Loucy (cell line): ENCODE measurements at regions not wholly inside any gene's neighbourhood (a gene's known extent, or its start where the extent isn't known, plus 50 kb on each side); places are given as distances from the start of the nearest gene placed in this dataset.

Source experiments
- H2AFZ ChIP-seq: fragments of 200-600 bp; sonication (generic); 2 replicates; pipeline ENCODE4 v1.6.0; 2016; ENCODE audit warnings: antibody characterized with exemption, mild to moderate bottlenecking, low read length, moderate library complexity
- H3F3A ChIP-seq: fragments of 200-600 bp; 2 replicates; pipeline ENCODE4 v1.6.0; 2016; ENCODE audit warnings: antibody characterized with exemption, low read depth, mild to moderate bottlenecking
- H3K27me3 ChIP-seq: fragments of 200-600 bp; sonication (generic); 2 replicates; pipeline ENCODE4 v1.6.1; 2014; ENCODE audit warnings: low read length, mild to moderate bottlenecking; ENCODE audit not compliant: insufficient read depth, poor library complexity, severe bottlenecking
- H3K36me3 ChIP-seq: fragments of 200-600 bp; sonication (generic); 2 replicates; pipeline ENCODE4 v1.6.1; 2016; ENCODE audit warnings: low read length; ENCODE audit not compliant: insufficient read depth
- H3K4me1 ChIP-seq: fragments of 200-600 bp; sonication (generic); 2 replicates; pipeline ENCODE4 v1.5.1; 2014; ENCODE audit warnings: low read length, mild to moderate bottlenecking; ENCODE audit not compliant: insufficient read depth, poor library complexity, severe bottlenecking
- H3K4me2 ChIP-seq: fragments of 200-600 bp; sonication (generic); 2 replicates; pipeline ENCODE4 v1.6.0; 2014; ENCODE audit warnings: antibody characterized with exemption, low read length, low read depth, mild to moderate bottlenecking; ENCODE audit not compliant: poor library complexity, severe bottlenecking
- H3K4me3 ChIP-seq: fragments of 200-600 bp; sonication (generic); 2 replicates; pipeline ENCODE4 v1.5.1; 2014; ENCODE audit warnings: low read length, mild to moderate bottlenecking, mixed read lengths; ENCODE audit not compliant: poor library complexity, severe bottlenecking
- H3K79me2 ChIP-seq: fragments of 200-600 bp; sonication (generic); 2 replicates; pipeline ENCODE4 v1.6.1; 2014; ENCODE audit warnings: low read length; ENCODE audit not compliant: insufficient read depth
- H3K9ac ChIP-seq: fragments of 200-600 bp; sonication (generic); 2 replicates; pipeline ENCODE4 v1.6.0; 2014; ENCODE audit warnings: mild to moderate bottlenecking, low read depth, low read length, moderate library complexity; ENCODE audit not compliant: poor library complexity, severe bottlenecking
- H3K9me2 ChIP-seq: fragments of 200-600 bp; sonication (generic); replicated peaks from 2 replicates; pipeline ENCODE4 v1.6.1; 2016; ENCODE audit warnings: low read depth, low read length, mixed read lengths
- H3K9me3 ChIP-seq: fragments of 200-600 bp; sonication (generic); 2 replicates; pipeline ENCODE4 v1.6.1; 2014; ENCODE audit warnings: mild to moderate bottlenecking, antibody characterized with exemption, low read length, low read depth; ENCODE audit not compliant: insufficient read depth
- H4K20me1 ChIP-seq: fragments of 200-600 bp; sonication (generic); 2 replicates; pipeline ENCODE4 v1.6.0; 2014; ENCODE audit warnings: antibody characterized with exemption, low read length, mild to moderate bottlenecking; ENCODE audit not compliant: insufficient read depth, poor library complexity, severe bottlenecking
- EZH2phosphoT487 ChIP-seq: fragments of 200-600 bp; IDR thresholded peaks from 2 replicates; pipeline ENCODE4 v1.6.1; 2018; ENCODE audit warnings: antibody characterized with exemption, mild to moderate bottlenecking, moderate library complexity, borderline replicate concordance
- TF ChIP-seq, protein P1 (sequence below): fragments of 200-600 bp; sonication (generic); conservative IDR thresholded peaks from 2 replicates; pipeline ENCODE4 v1.5.1; 2014; ENCODE audit warnings: mild to moderate bottlenecking, antibody characterized with exemption, low read length

DNA sequence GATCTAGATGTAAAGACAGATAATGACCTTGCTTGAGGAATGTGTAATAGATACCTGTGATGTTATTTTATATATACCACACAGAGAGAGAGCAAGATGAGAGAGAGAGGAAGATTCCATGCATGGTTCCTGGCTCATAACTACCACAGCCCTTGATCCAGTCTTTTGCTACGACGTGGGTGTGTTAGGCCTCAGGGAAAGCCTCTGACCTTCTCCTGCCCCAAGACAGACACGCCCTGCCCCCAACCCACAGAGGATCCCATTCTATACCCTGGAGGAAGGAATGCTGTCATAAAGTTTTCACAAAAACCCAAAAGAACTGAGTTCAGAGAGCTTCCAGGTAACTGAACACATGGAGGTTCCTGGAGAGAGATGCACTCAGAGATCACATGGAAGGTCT is 193.1 kb downstream of the ZEB2 start:
- no peaks in the 10 kb centered on the region for H3K27me3 ChIP-seq
- no peak overlapping the region for H2AFZ ChIP-seq
- no peak overlapping the region for H3K4me3 ChIP-seq
- H3K9me2 ChIP-seq, result no peaks in the 10 kb centered on the region
- H3K9me3 ChIP-seq, result no peaks in the 10 kb centered on the region
- no peaks in the 10 kb centered on the region for H3F3A ChIP-seq
- no peak for TF ChIP-seq EZH2phosphoT487
- TF ChIP-seq, protein P1, sequence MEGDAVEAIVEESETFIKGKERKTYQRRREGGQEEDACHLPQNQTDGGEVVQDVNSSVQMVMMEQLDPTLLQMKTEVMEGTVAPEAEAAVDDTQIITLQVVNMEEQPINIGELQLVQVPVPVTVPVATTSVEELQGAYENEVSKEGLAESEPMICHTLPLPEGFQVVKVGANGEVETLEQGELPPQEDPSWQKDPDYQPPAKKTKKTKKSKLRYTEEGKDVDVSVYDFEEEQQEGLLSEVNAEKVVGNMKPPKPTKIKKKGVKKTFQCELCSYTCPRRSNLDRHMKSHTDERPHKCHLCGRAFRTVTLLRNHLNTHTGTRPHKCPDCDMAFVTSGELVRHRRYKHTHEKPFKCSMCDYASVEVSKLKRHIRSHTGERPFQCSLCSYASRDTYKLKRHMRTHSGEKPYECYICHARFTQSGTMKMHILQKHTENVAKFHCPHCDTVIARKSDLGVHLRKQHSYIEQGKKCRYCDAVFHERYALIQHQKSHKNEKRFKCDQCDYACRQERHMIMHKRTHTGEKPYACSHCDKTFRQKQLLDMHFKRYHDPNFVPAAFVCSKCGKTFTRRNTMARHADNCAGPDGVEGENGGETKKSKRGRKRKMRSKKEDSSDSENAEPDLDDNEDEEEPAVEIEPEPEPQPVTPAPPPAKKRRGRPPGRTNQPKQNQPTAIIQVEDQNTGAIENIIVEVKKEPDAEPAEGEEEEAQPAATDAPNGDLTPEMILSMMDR, result no peak
- H3K4me1 ChIP-seq, result peaks cover 72% of the 10 kb centered on the region
- no peaks in the 10 kb centered on the region for H3K36me3 ChIP-seq
- peaks cover 82% of the 10 kb centered on the region for H3K79me2 ChIP-seq
- no peaks in the 10 kb centered on the region for H4K20me1 ChIP-seq
- peak overlapping the region; percentile 84 for H3K4me2 ChIP-seq
- H3K9ac ChIP-seq, result no peak overlapping the region

DNA sequence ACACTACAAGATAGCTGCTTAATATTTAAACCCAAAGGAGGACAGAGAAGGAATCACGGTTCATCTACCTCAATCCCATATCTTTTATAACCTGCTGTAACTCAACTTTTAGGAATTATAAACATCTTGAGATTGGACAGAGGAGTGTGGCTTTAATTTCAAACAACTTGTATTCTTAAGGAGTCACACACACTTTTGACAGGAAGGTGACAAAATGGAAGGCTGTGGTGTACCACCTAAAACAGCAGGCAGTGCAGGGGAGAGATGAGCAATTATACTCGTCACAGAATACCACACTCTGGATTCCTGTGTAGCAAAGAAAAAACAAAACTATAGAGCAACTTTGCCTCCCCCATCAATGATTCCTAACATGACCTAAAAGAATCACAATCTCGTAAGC is 194.8 kb downstream of the ZEB2 start:
- no peaks in the 10 kb centered on the region for H4K20me1 ChIP-seq
- no peaks in the 10 kb centered on the region for H3K9me3 ChIP-seq
- H3K27me3 ChIP-seq, result no peaks in the 10 kb centered on the region
- peak overlapping the region; percentile 21 for H3K4me3 ChIP-seq
- H3K4me1 ChIP-seq, result peaks cover 77% of the 10 kb centered on the region
- peaks cover 79% of the 10 kb centered on the region for H3K79me2 ChIP-seq
- no peaks in the 10 kb centered on the region for H3F3A ChIP-seq
- H3K9me2 ChIP-seq, result no peaks in the 10 kb centered on the region
- H3K4me2 ChIP-seq, result peak overlapping the region; percentile 59
- TF ChIP-seq EZH2phosphoT487, result no peak
- TF ChIP-seq, protein P1, result no peak
- peak overlapping the region; percentile 56 for H3K9ac ChIP-seq
- no peaks in the 10 kb centered on the region for H3K36me3 ChIP-seq
- peak overlapping the region; percentile 41 for H2AFZ ChIP-seq

DNA sequence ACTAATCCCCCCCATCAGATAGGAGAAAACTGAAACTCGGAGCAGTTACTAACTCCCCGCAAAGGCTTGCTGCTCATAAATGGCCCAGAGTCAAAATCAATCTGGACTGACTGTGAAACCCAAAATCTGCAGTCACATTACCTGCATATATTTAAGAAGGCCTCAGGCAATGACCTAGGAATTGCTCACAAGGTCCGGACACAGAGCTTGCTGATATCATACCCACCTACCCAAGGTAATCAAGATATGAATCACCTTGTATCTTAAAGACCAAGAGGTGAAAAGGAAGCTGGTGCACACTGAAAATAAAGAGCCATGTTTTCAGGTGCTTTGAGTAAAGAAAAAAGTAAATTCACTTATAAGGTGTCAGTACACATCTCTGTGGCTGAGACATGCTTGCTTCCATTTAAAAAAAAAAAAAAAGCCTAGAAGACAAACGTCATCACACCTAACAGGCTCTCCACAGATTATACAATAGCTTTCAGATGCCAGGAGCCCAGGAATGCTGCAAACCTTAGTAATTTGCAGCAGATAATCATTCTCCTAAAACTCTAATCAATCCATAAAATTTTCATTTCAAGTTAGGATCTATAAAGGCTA is 195.4 kb downstream of the ZEB2 start:
- H3K36me3 ChIP-seq, result no peaks in the 10 kb centered on the region
- peak overlapping the region; percentile 56 for H3K9ac ChIP-seq
- no peaks in the 10 kb centered on the region for H3K9me3 ChIP-seq
- no peaks in the 10 kb centered on the region for H3F3A ChIP-seq
- no peaks in the 10 kb centered on the region for H3K27me3 ChIP-seq
- no peaks in the 10 kb centered on the region for H4K20me1 ChIP-seq
- H3K9me2 ChIP-seq, result no peaks in the 10 kb centered on the region
- H3K79me2 ChIP-seq, result peaks cover 79% of the 10 kb centered on the region
- H2AFZ ChIP-seq, result peak overlapping the region; percentile 41
- TF ChIP-seq, protein P1, result no peak
- no peak for TF ChIP-seq EZH2phosphoT487
- H3K4me1 ChIP-seq, result peaks cover 76% of the 10 kb centered on the region
- H3K4me2 ChIP-seq, result peak overlapping the region; percentile 59
- peak overlapping the region; percentile 21 for H3K4me3 ChIP-seq
